ENCODE measurements at regions not wholly inside any gene's neighbourhood (a gene's known extent, or its start where the extent isn't known, plus 50 kb on each side); places are given as distances from the start of the nearest gene placed in this dataset.
A peak's percentile ranks its signal among the peaks of the same experiment; 100 is the strongest.

- no peak for DNase-seq (ENCODE audit: low spot score)
These were observed 55.5 kb downstream of the GSPT2 start for GRCh38 chrX:51798701-51799100.

DNA sequence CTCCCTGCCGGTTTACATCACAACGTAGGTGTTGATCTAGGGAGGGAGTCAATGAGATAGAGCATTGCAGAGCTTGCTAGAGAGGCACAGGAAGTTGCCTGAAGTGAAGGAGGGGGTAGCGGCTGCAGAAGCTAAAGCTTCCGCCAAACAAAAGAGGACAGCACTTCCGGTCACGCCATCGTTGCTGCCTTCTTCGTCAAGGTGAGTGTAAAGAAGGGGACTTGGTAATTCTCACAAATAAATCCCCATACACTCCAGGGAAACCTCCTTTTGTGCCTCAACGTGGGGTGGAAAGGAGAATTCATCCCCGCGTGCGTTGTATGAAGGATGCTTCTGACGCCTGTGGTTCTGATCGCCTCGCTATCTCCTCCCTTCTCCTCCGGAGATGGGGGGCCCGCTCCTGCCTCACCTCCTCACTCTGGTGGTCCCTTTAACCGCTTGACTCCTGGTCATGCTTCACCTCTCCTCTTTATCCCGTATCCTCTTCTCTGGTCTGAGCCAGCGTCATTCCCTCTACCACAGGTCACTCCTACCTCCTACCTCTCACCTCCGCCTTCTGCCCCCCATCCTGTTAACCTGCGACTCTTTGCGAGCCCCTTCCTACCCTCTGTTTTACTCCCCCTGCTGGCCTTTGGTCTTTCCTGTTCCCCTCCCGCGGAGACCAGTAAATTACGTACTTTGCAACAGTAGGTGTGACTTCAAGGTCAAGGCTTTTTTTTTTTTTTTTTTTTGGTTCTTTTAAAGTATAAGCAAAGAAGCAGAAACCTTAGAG is 59.9 kb downstream of the GSPT2 start:
- peak; percentile 60 for DNase-seq (ENCODE audit: low spot score)

GRCh38 chrX:51803833-51804232 is 60.6 kb downstream of the GSPT2 start:
- peak; percentile 22 for DNase-seq (ENCODE audit: low spot score)

GRCh38 chrX:51804741-51805140 is 61.5 kb downstream of the GSPT2 start:
- no peak for DNase-seq (ENCODE audit: low spot score)

DNA sequence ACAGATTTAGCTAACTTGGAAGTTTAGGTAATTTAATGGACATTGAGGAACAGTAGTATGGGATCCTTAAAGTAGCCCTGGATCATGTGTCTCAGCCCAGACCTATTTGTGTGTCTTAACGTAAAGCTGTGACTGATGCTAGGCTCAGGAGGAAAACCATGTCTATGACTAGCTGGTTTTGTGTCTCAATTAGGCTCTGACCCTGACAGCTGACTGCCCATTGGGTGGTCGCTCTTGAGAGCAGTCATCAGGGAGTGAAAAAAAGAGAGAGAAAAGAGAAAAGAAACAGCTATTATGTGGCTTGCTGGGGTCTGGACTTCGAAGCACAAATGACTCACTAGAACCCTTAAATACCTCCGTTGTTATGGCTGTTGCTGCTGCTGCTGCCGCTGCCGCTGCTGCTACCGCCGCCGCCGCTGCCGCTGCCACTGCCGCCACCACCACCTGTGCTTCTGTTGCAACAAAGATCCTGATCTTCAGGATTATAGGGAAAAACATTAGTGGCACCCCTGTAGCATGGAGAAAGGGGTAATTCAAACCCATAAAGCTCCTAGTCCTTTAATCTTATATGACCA is 70.7 kb downstream of the GSPT2 start:
- no peak for DNase-seq (ENCODE audit: low spot score)

GRCh38 chrX:51824061-51824460 is 69.4 kb upstream of the MAGED1 start:
- no peak for DNase-seq (ENCODE audit: low spot score)

- DNase-seq (ENCODE audit: low spot score), result no peak
These were observed 68.0 kb upstream of the MAGED1 start for GRCh38 chrX:51825436-51825835.

DNA sequence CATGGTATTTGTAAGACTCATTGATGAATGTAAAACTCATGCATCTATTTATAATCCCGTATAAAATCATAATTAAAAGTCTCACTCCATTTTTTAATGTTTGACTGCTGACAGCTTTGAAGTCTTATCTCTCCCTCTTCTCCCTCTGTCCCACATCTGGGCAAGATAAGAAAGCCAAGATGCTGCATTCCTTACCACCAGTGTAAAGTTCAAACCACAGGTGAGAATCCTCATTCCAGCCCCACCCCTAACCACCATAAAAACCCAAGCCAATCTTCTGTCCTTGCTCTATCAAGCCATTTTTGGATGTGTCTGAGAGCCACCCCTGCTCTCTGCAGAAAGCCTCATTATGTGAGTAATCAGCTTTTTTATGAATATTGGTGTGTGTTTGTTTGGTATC is 59.3 kb upstream of the MAGED1 start:
- DNase-seq (ENCODE audit: low spot score), result no peak

- no peak for DNase-seq (ENCODE audit: low spot score)
These were observed 56.6 kb upstream of the MAGED1 start for GRCh38 chrX:51836823-51837222.

DNA sequence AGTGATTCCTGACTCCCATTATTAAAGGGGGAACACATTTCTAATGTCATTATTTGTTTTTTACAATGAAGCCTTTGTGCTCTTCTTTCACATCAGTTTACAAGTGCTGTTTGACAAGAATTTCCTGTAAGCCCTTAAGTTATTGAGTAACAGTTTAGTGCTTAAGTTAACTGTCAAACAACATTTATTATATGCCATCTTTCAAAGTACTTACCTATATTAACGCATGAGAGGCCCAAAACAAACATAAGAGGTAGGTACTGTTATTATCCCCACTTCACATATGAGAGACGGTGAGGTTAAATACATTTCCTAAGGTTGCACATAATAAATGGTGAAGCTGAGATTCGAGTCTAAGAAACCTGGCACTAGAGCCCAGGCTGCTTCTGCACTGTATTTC is 56.0 kb upstream of the MAGED1 start:
- DNase-seq (ENCODE audit: low spot score), result no peak

DNA sequence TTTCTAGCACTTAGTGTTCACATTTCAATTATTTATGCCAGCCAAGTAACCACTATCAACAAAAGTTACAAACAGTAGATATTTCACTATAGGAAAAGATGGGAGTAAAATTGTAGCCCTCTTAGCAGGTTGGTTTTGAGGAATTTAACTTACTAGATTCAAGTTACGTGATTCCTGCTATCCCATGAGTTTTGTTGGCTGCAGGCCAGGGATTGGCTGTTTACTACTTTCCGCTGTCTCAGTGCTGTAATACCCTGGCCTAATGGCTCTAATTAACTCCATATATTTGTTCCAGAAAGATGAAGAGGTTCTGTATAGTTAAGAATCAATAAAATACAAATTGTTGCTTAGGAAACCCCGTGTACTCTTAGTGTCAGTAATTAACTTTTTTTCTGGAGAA is 55.5 kb upstream of the MAGED1 start:
- DNase-seq (ENCODE audit: low spot score), result peak; percentile 3
